Sciatic nerve (tissue), 2 donors: ENCODE measurements at regions not wholly inside any gene's neighbourhood (a gene's known extent, or its start where the extent isn't known, plus 50 kb on each side); places are given as distances from the start of the nearest gene placed in this dataset.
"Not testable (repeated sequence)": the region's sequence is repeated elsewhere in the genome, so short reads cannot be mapped to it uniquely, and the experiment has no call there.

Experiments used
- ATAC-seq: fragments of 200-7000 bp; cut with Tn5 transposase; one replicate; pipeline ENCODE4 v1.9.1; 2020; ENCODE audit warnings: mild to moderate bottlenecking, moderate library complexity
- DNase-seq: peaks from one replicate; pipeline ENCODE4 v3.0.0-alpha.2; 2020; ENCODE audit warnings: low spot score
- intact Hi-C: fragments of 100-400 bp; cut with DNase I; formaldehyde crosslinking; loops from one replicate; pipeline ENCODE4 v1.14.2; 2022
- donor health status: DM: no; HTN: no; CAD: no.
- donor health status: DM: no; HTN: no; CAD: no.

GRCh38 chr2:146371364-146371763 lies 1473.5 kb upstream of the ACVR2A start:
- DNase-seq, intact Hi-C loops, ATAC-seq: not testable (repeated sequence)

- intact Hi-C loops, result no loop called here
- ATAC-seq (no peak), DNase-seq (no peak)
These were observed 1474.0 kb upstream of the ACVR2A start for GRCh38 chr2:146370826-146371225.

DNA sequence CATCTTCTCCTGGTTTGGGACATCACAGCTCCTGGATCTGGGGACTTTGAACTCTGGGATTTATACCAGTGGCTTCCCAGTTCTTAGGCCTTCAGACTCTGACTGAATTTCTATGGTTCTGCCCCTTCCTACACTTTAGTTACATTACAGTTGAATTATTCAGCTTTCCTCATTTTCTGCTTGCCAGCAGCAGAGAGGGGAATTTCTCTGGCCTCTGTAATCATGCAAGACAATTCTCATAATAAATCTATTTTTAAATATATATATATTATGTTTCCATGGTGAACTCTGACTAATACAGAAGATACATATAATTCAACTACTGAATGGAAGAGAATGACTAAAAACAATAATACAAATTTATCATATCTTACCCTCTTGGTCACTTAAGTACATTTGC lies 1478.6 kb upstream of the ACVR2A start:
- intact Hi-C loops, result no loop called here
- DNase-seq (no peak), ATAC-seq (no peak)

GRCh38 chr2:146365041-146365440 lies 1479.8 kb upstream of the ACVR2A start:
- intact Hi-C loops, result no loop called here
- no peak for ATAC-seq
- DNase-seq, result no peak

DNA sequence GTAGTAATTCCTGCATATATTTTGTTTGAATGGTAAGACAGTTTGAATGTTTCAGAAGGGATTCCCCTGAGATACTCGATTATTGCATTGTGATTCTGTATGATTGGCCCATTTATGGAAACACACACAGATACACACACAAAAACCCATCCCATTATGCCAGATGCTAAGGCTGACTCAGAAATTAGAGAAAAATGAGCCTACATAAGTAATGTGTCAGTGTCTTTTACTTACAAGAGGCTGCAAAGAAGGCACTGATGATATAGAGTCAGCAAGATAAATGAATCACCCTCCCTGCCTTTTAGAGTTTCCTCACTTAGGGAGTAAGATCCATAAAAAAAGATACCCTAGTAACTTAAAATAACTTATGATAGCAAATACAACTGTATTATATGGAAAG lies 1481.1 kb upstream of the ACVR2A start:
- DNase-seq (no peak), ATAC-seq (no peak)
- intact Hi-C loops, result no loop called here

GRCh38 chr2:146351689-146352088 lies 1493.1 kb upstream of the ACVR2A start:
- intact Hi-C loops, result no loop called here
- no peak for ATAC-seq

GRCh38 chr2:146349334-146349733 lies 1495.5 kb upstream of the ACVR2A start:
- ATAC-seq (no peak), DNase-seq (no peak)
- intact Hi-C loops, result no loop called here

More at GRCh38 chr2:146351689-146352088, 1493.1 kb upstream of the ACVR2A start:
- no peak for DNase-seq

DNA sequence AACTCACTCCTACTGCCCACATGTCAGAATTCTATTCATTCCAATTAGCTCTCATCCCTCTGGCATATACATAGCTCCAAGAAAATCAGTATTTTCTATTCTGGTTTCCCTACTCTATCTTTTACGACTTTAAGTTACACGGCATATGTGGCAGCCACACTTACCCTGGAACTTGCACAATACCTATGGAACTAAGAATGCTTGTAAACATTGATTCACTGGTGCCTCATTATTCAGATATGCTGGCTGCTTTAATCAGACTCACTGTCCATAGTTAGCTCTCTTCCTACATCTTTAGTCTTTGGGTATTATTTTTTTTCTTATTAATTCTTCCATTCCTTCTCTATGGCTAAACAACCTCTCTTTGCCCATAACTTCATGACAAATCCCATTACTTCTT lies 1519.9 kb upstream of the ACVR2A start:
- no peak for DNase-seq
- intact Hi-C loops, result no loop called here
- no peak for ATAC-seq

GRCh38 chr2:146323564-146323963 lies 1521.3 kb upstream of the ACVR2A start:
- no peak for ATAC-seq
- DNase-seq, result no peak
- intact Hi-C loops, result no loop called here

GRCh38 chr2:146321175-146321574 lies 1523.7 kb upstream of the ACVR2A start:
- intact Hi-C loops, result no loop called here
- no peak for DNase-seq
- ATAC-seq, result peak; percentile 94

DNA sequence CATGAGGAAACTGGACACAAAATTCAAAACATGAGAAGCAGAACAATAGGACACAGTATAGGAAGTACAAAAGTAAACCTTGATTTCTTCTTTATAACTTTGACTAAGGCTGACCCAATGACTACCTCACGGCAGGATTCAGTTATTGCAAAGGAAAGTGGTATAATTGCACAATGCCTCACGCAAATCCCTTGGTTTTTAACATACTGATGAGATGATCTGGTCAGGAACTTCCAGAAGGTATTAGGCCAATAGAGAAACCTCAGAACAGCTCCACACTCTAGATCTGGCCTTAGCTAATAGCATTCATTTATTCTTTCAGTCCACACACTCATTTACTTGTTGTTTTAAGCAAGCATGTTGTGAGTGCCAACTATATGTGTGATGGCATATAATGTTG lies 1526.9 kb upstream of the ACVR2A start:
- no peak for DNase-seq

DNA sequence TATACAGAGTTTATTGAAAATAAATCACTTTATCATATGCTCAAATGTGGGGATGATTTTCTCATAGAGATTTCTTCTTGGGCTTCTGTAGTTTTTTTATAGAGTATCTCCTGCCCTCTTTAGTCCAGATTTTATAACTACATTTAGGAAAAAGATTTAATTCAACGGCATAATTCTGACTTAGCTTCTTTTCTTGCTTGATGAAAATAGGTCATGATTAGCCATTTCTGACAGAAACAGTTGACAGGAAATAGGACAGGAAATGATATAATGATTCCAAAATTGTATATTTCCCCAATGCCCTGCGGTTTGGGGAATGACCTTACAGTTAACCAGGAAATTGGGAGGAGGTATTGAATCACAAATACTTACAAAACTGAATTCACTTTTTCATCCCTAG lies 1531.9 kb upstream of the ACVR2A start:
- ATAC-seq, result peak; percentile 55
- intact Hi-C loops, result no loop called here

More for the DNA sequence above, 1526.9 kb upstream of the ACVR2A start:
- ATAC-seq, result no peak
- intact Hi-C loops, result no loop called here

GRCh38 chr2:146305164-146305563 lies 1539.7 kb upstream of the ACVR2A start:
- DNase-seq, result no peak
- intact Hi-C loops, result no loop called here
- no peak for ATAC-seq

More for the DNA sequence above, 1531.9 kb upstream of the ACVR2A start:
- no peak for DNase-seq

GRCh38 chr2:146301287-146301686 lies 1543.5 kb upstream of the ACVR2A start:
- DNase-seq (no peak), ATAC-seq (no peak)
- intact Hi-C loops, result no loop called here

GRCh38 chr2:146295080-146295670 lies 1549.7 kb upstream of the ACVR2A start:
- DNase-seq (no peak), ATAC-seq (no peak)
- intact Hi-C loops, result no loop called here

GRCh38 chr2:146287281-146287680 lies 1557.5 kb upstream of the ACVR2A start:
- DNase-seq (no peak), ATAC-seq (no peak)
- intact Hi-C loops, result no loop called here

DNA sequence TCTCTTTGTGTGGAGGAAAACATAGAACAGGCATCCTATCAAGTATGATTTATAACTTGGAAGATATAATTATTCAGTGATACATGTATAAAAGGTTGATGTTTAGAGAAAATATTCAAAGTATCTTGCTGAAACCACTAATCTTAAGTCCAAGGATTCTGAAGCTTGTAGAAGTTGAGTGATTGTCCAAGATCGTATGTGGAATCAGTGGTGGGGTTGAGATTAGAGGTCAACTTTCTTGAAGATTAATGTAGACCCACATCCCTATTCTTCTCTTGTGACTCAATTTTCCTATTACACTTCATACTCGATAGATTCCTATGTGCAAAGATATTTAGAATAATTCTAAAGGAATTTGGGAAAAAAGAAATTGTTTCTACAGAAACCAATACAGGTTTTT lies 1565.9 kb upstream of the ACVR2A start:
- intact Hi-C loops, result no loop called here
- ATAC-seq (no peak), DNase-seq (no peak)

GRCh38 chr2:146271131-146271831 lies 1573.5 kb upstream of the ACVR2A start:
- ATAC-seq (no peak), DNase-seq (no peak)
- intact Hi-C loops, result no loop called here

- DNase-seq (no peak), ATAC-seq (no peak)
- intact Hi-C loops, result no loop called here
These were observed 1574.2 kb upstream of the ACVR2A start for GRCh38 chr2:146270618-146271017.

DNA sequence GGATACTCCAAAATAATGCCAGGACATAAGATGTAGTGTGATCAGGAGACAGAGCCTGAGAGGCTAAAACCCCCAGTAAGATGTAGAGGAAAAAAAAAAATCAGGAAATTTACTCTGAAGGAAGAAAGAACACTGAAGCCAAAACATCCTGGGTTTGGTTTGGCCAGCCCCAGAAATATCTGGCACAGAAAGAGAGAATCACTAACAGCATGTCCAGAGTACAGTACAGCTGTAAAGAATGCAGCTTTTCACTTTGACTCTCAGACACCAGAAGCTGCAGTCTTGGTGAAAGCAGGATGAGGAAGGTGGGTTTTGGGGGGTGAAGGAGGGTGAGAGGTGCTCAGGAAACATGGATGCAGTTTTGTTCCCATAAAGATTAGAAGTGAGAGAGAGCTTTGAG lies 1577.7 kb upstream of the ACVR2A start:
- DNase-seq, result no peak
- intact Hi-C loops, result no loop called here

DNA sequence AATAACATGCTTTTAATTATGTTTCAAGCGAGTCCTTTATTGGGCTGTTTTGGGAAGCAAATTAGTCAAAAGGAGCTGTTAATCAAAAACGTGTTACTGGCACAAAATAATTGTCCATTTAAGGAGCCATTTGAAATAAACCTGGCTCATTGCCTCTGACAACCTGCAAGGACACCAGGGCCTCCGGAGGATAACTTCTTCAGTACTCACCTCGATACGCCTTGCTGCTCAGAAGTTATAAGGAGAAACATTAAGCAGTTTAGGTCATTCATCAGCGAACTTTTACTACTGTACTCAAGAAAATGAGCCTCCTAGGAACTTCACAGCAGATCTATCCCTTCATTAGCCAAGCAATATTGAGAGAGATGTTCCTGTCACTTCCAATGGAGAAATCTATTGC lies 1579.2 kb upstream of the ACVR2A start:
- intact Hi-C loops, result no loop called here
- no peak for DNase-seq
- no peak for ATAC-seq

More for the DNA sequence above, 1577.7 kb upstream of the ACVR2A start:
- ATAC-seq, result no peak
